Motor neuron (in vitro differentiated cells): ENCODE measurements at regions not wholly inside any gene's neighbourhood (a gene's known extent, or its start where the extent isn't known, plus 50 kb on each side); places are given as distances from the start of the nearest gene placed in this dataset.
"Not testable (repeated sequence)": the region's sequence is repeated elsewhere in the genome, so short reads cannot be mapped to it uniquely, and the experiment has no call there.

ENCODE experiments used
- ATAC-seq, 8 experiments: fragments of 200-7000 bp; cut with Tn5 transposase; replicated peaks in 6 of 8; 2 replicates each; pipeline ENCODE4 v1.8.0; 2021; ENCODE audit warnings: mild to moderate bottlenecking in 8 of 8, moderate library complexity in 8 of 8
- H3K27ac ChIP-seq, 2 donors: fragments of 250-450 bp; sonication (Bioruptor Pico); 2 replicates each; pipeline ENCODE4 v1.9.0; 2021; ENCODE audit warnings: antibody characterized with exemption in 2 of 2, mild to moderate bottlenecking in 2 of 2, moderate library complexity in 1 of 2
- H3K4me1 ChIP-seq, 2 donors: fragments of 250-450 bp; sonication (Bioruptor Pico); replicated peaks in 1 of 2; 2 replicates each; pipeline ENCODE4 v1.6.1; 2021; ENCODE audit warnings: antibody characterized with exemption in 2 of 2, mild to moderate bottlenecking in 2 of 2, moderate library complexity in 1 of 2
- H3K4me3 ChIP-seq, 5 donors: fragments of 250-450 bp; sonication (Bioruptor Pico); 2 replicates each; pipeline ENCODE4 v1.9.0; 2021; ENCODE audit warnings: antibody characterized with exemption in 5 of 5, mild to moderate bottlenecking in 5 of 5, moderate library complexity in 4 of 5
- WGBS, 10 experiments: fragments of 450-650 bp; shearing (Covaris generic); methylation state at CpG; one replicate each; pipeline ENCODE4 v1.0.0; 2022; 5-methylcytosine and 5-hydroxymethylcytosine counted together
- in situ Hi-C, 9 experiments: fragments of 400-800 bp; cut with MboI; loops; one replicate each; pipeline ENCODE4 v1.15.0; 2021; ENCODE audit warnings: low sequenced_read_pairs in 9 of 9, low pct_unique_long_range_greater_than_20kb in 2 of 9; ENCODE audit not compliant: unreplicated experiment in 9 of 9

- in situ Hi-C loops, result no loop called here
- peak in 5 of 8 experiments; percentile 20 to 60 (median 32) for ATAC-seq
Observed at GRCh38 chr5:18712936-18713485, 1078.8 kb downstream of the TAF11L14 start.

GRCh38 chr5:18720002-18720401, 1085.7 kb downstream of the TAF11L14 start:
- ATAC-seq, result no peak
- Histone ChIP-seq H3K4me3 (no peak overlapping the region), H3K27ac (no peak overlapping the region), H3K4me1 (no peaks in the 10 kb centered on the region)
- in situ Hi-C loops, result no loop called here
- WGBS, 10 experiments, result 0 to 100% (median 0%) methylated on average over 1 of the region's 1 CpG; no CpG with 5 or more reads in 5 of the 10 experiments

More at GRCh38 chr5:18712936-18713485, 1078.8 kb downstream of the TAF11L14 start:
- Histone ChIP-seq H3K4me1 (peaks cover 0 to 11% of the 10 kb centered on the region in 2 donors), H3K4me3 (no peak overlapping the region), H3K27ac (no peak overlapping the region)
- WGBS, 10 experiments, result 6 to 100% (median 41%) methylated on average over 2 to 5 of the region's 5 CpGs; no CpG with 5 or more reads in 1 of the 10 experiments

GRCh38 chr5:18732556-18733479, 1098.6 kb downstream of the TAF11L14 start:
- no peak overlapping the region for H3K4me3 ChIP-seq
- in situ Hi-C loops, result no loop called here
- no peak for ATAC-seq
- no peaks in the 10 kb centered on the region for H3K4me1 ChIP-seq
- 17 to 98% (median 90%) methylated on average over 3 to 15 of the region's 16 CpGs; no CpG with 5 or more reads in 2 of the 10 experiments for WGBS, 10 experiments
- no peak overlapping the region for H3K27ac ChIP-seq

- in situ Hi-C loops, result no loop called here
- ATAC-seq, result no peak
- Histone ChIP-seq H3K4me1 (no peaks in the 10 kb centered on the region), H3K27ac (no peak overlapping the region), H3K4me3 (no peak overlapping the region)
- WGBS, 10 experiments, result 10 to 38% (median 23%) methylated on average over 1 to 2 of the region's 2 CpGs; no CpG with 5 or more reads in 2 of the 10 experiments
Observed at GRCh38 chr5:18736051-18736398, 1101.8 kb downstream of the TAF11L14 start.

GRCh38 chr5:18736736-18737135, 1102.5 kb downstream of the TAF11L14 start:
- whole genome bisulfite sequencing, 10 experiments, result 15 to 100% (median 85%) methylated on average over 2 to 7 of the region's 7 CpGs
- ATAC-seq, in situ Hi-C loops, H3K27ac ChIP-seq, H3K4me1 ChIP-seq, H3K4me3 ChIP-seq: not testable (repeated sequence)

- Histone ChIP-seq H3K4me3 (no peak overlapping the region), H3K4me1 (no peaks in the 10 kb centered on the region), H3K27ac (no peak overlapping the region)
- ATAC-seq, result no peak
- in situ Hi-C loops, result no loop called here
Observed at GRCh38 chr5:18740301-18740700, 1106.0 kb downstream of the TAF11L14 start.

- in situ Hi-C loops, result no loop called here
- H3K27ac ChIP-seq, result no peak overlapping the region
- no peaks in the 10 kb centered on the region for H3K4me1 ChIP-seq
- no peak for ATAC-seq
- WGBS, 10 experiments, result 30 to 100% (median 83%) methylated on average over 1 to 4 of the region's 7 CpGs; no CpG with 5 or more reads in 2 of the 10 experiments
- H3K4me3 ChIP-seq, result no peak overlapping the region
Observed at GRCh38 chr5:18742830-18743229, 1108.6 kb downstream of the TAF11L14 start.

GRCh38 chr5:18744441-18744840, 1110.2 kb downstream of the TAF11L14 start:
- Histone ChIP-seq H3K4me1 (no peaks in the 10 kb centered on the region), H3K4me3 (no peak overlapping the region), H3K27ac (no peak overlapping the region)
- WGBS, 10 experiments, result 0 to 93% methylated on average over 1 to 3 of the region's 3 CpGs; no CpG with 5 or more reads in 8 of the 10 experiments
- ATAC-seq, result no peak
- in situ Hi-C loops, result no loop called here

GRCh38 chr5:18745042-18745987, 1111.1 kb downstream of the TAF11L14 start:
- H3K4me3 ChIP-seq, result no peak overlapping the region
- in situ Hi-C loops, result no loop called here
- 24 to 100% (median 84%) methylated on average over 2 to 10 of the region's 13 CpGs; no CpG with 5 or more reads in 1 of the 10 experiments for WGBS, 10 experiments
- no peak overlapping the region for H3K27ac ChIP-seq
- no peaks in the 10 kb centered on the region for H3K4me1 ChIP-seq
- ATAC-seq, result peak in 2 of 8 experiments; percentile 28 to 36

GRCh38 chr5:18745988-18746615, 1111.8 kb downstream of the TAF11L14 start:
- in situ Hi-C loops, result no loop called here
- peak in 2 of 8 experiments; percentile 39 to 69 for ATAC-seq
- WGBS, 10 experiments, result 6 to 100% (median 90%) methylated on average over 2 to 9 of the region's 9 CpGs; no CpG with 5 or more reads in 1 of the 10 experiments
- Histone ChIP-seq H3K4me1 (no peaks in the 10 kb centered on the region), H3K27ac (no peak overlapping the region), H3K4me3 (no peak overlapping the region)

GRCh38 chr5:18749763-18750162, 1115.5 kb downstream of the TAF11L14 start:
- H3K4me3 ChIP-seq, result no peak overlapping the region
- 0 to 100% (median 89%) methylated on average over 1 to 4 of the region's 4 CpGs; no CpG with 5 or more reads in 2 of the 10 experiments for WGBS, 10 experiments
- in situ Hi-C loops, result no loop called here

GRCh38 chr5:18752317-18752716, 1118.1 kb downstream of the TAF11L14 start:
- ATAC-seq, result no peak
- H3K4me1 ChIP-seq, result no peaks in the 10 kb centered on the region
- 0 to 94% (median 76%) methylated on average over 1 of the region's 1 CpG; no CpG with 5 or more reads in 2 of the 10 experiments for WGBS, 10 experiments
- in situ Hi-C loops, result no loop called here
- H3K27ac ChIP-seq, result no peak overlapping the region
- no peak overlapping the region for H3K4me3 ChIP-seq

More at GRCh38 chr5:18749763-18750162, 1115.5 kb downstream of the TAF11L14 start:
- ATAC-seq, result no peak
- H3K27ac ChIP-seq, result no peak overlapping the region
- H3K4me1 ChIP-seq, result no peaks in the 10 kb centered on the region
